ENCODE measurements at regions not wholly inside any gene's neighbourhood (a gene's known extent, or its start where the extent isn't known, plus 50 kb on each side); places are given as distances from the start of the nearest gene placed in this dataset.

GRCh38 chr3:18143258-18143780 lies 281.8 kb downstream of the SATB1 start:
- intact Hi-C loops (cut with DNase I) = no loop called here
- Histone ChIP-seq H3K27ac (no peak overlapping the region), H3K4me1 (no peaks in the 10 kb centered on the region), H3K27me3 (no peaks in the 10 kb centered on the region), H3K4me3 (replicated peaks in 1 of 3) (no peak overlapping the region), H3K36me3 (no peaks in the 10 kb centered on the region), H3K9me3 (no peaks in the 10 kb centered on the region)
- 71 to 74% methylated on average over 6 of the region's 6 CpGs for WGBS, 2 donors
- TF ChIP-seq CTCF (IDR thresholded peaks at IDR 0.05) (no peak), POLR2A (IDR thresholded peaks at IDR 0.05) (no peak)
- no peak for DNase-seq

GRCh38 chr3:18137958-18138357 lies 287.2 kb downstream of the SATB1 start:
- no peaks in the 10 kb centered on the region for H3K27me3 ChIP-seq
- 85 to 89% methylated on average over 2 of the region's 2 CpGs for WGBS, 2 donors
- no peaks in the 10 kb centered on the region for H3K36me3 ChIP-seq
- no peak for DNase-seq
- intact Hi-C loops (cut with DNase I) = no loop called here
- H3K9me3 ChIP-seq = no peaks in the 10 kb centered on the region
- no peak for TF ChIP-seq POLR2A (IDR thresholded peaks at IDR 0.05)
- TF ChIP-seq CTCF (IDR thresholded peaks at IDR 0.05) = no peak
- no peak overlapping the region for H3K4me3 ChIP-seq (replicated peaks in 1 of 3)
- H3K27ac ChIP-seq = no peak overlapping the region
- no peaks in the 10 kb centered on the region for H3K4me1 ChIP-seq

- 87 to 92% methylated on average over 7 of the region's 7 CpGs for WGBS, 2 donors
- no peak for TF ChIP-seq CTCF (IDR thresholded peaks at IDR 0.05)
- no peak for TF ChIP-seq POLR2A (IDR thresholded peaks at IDR 0.05)
- no peak overlapping the region for H3K27ac ChIP-seq
- intact Hi-C loops (cut with DNase I) = no loop called here
- no peaks in the 10 kb centered on the region for H3K27me3 ChIP-seq
- no peak overlapping the region for H3K4me3 ChIP-seq (replicated peaks in 1 of 3)
- H3K9me3 ChIP-seq = no peaks in the 10 kb centered on the region
- no peaks in the 10 kb centered on the region for H3K4me1 ChIP-seq
- no peak for DNase-seq
- H3K36me3 ChIP-seq = no peaks in the 10 kb centered on the region
These were observed 289.9 kb downstream of the SATB1 start for GRCh38 chr3:18135060-18135814.

- Histone ChIP-seq H3K4me3 (replicated peaks in 1 of 3) (no peak overlapping the region), H3K36me3 (no peaks in the 10 kb centered on the region), H3K27me3 (no peaks in the 10 kb centered on the region), H3K4me1 (no peaks in the 10 kb centered on the region), H3K27ac (no peak overlapping the region), H3K9me3 (no peaks in the 10 kb centered on the region)
- intact Hi-C loops (cut with DNase I) = no loop called here
- 77 to 79% methylated on average over 2 of the region's 2 CpGs for WGBS, 2 donors
- no peak for DNase-seq
- no peak for TF ChIP-seq POLR2A (IDR thresholded peaks at IDR 0.05)
- TF ChIP-seq CTCF (IDR thresholded peaks at IDR 0.05) = no peak
These were observed 290.6 kb downstream of the SATB1 start for GRCh38 chr3:18134386-18135059.

- intact Hi-C loops (cut with DNase I) = no loop called here
- no peaks in the 10 kb centered on the region for H3K36me3 ChIP-seq
- no peak overlapping the region for H3K27ac ChIP-seq
- no peaks in the 10 kb centered on the region for H3K4me1 ChIP-seq
- H3K27me3 ChIP-seq = no peaks in the 10 kb centered on the region
- DNase-seq = no peak
- H3K9me3 ChIP-seq = no peaks in the 10 kb centered on the region
- no peak overlapping the region for H3K4me3 ChIP-seq (replicated peaks in 1 of 3)
- TF ChIP-seq POLR2A (IDR thresholded peaks at IDR 0.05) (no peak), CTCF (IDR thresholded peaks at IDR 0.05) (no peak)
These were observed 292.1 kb downstream of the SATB1 start for GRCh38 chr3:18132991-18133390.
